Body of pancreas (tissue), 4 donors: ENCODE measurements at regions not wholly inside any gene's neighbourhood (a gene's known extent, or its start where the extent isn't known, plus 50 kb on each side); places are given as distances from the start of the nearest gene placed in this dataset.
A peak's percentile ranks its signal among the peaks of the same experiment; 100 is the strongest.
"Not testable (repeated sequence)": the region's sequence is repeated elsewhere in the genome, so short reads cannot be mapped to it uniquely, and the experiment has no call there.

Experiments used
- ATAC-seq: fragments of 150-250 bp; one replicate; pipeline ENCODE4 v1.9.1; 2016
- DNase-seq, 4 donors: peaks; one replicate each; pipeline ENCODE4 v3.0.0-alpha.2; 2019
- H3K27ac ChIP-seq, 4 donors: fragments of 200-600 bp; sonication (generic); 1 replicate in 3 of 4; 2 replicates in 1 of 4; pipeline versions ENCODE4 v1.5.1 to v1.6.1; 2016 to 2019; ENCODE audit warnings: mild to moderate bottlenecking in 1 of 4, mixed read lengths in 1 of 4, moderate library complexity in 1 of 4
- H3K27me3 ChIP-seq, 2 donors: fragments of 200-600 bp; sonication (generic); one replicate each; pipeline ENCODE4 v1.6.0; 2016; ENCODE audit warnings: mild to moderate bottlenecking in 1 of 2
- H3K36me3 ChIP-seq, 2 donors: fragments of 200-600 bp; sonication (generic); replicated peaks in 1 of 2; 2 replicates each; pipeline ENCODE4 v1.5.1; 2016; ENCODE audit warnings: low read depth in 2 of 2; ENCODE audit not compliant: insufficient read depth in 1 of 2
- H3K4me1 ChIP-seq: fragments of 200-600 bp; sonication (generic); one replicate; pipeline ENCODE4 v1.6.0; 2016
- H3K4me3 ChIP-seq, 2 donors: fragments of 200-600 bp; sonication (generic); 1 replicate in 1 of 2; 2 replicates in 1 of 2; pipeline ENCODE4 v1.5.1; 2016 to 2019
- H3K9me3 ChIP-seq, 3 donors: fragments of 200-600 bp; sonication (generic); 1 replicate in 2 of 3; 2 replicates in 1 of 3; pipeline ENCODE4 v1.5.1; 2016
- CTCF ChIP-seq, 7 experiments: fragments of 450-650 bp in 4 of 7; fragments of 200-600 bp in 3 of 7; sonication (generic) in 3 of 7; IDR thresholded peaks; one replicate each; pipeline ENCODE4 v1.5.1; 2016 to 2019; ENCODE audit warnings: antibody characterized with exemption in 7 of 7
- POLR2A ChIP-seq, 3 donors: fragments of 450-650 bp; IDR thresholded peaks; one replicate each; pipeline ENCODE4 v1.6.1; 2016; ENCODE audit warnings: antibody characterized with exemption in 3 of 3, mild to moderate bottlenecking in 2 of 3
- WGBS, 2 donors: methylation state at CpG; one replicate each; pipeline ENCODE4 v1.1.5; 2017; 5-methylcytosine and 5-hydroxymethylcytosine counted together
- intact Hi-C: fragments of 100-400 bp; cut with DNase I; formaldehyde crosslinking; loops from one replicate; pipeline ENCODE4 v1.15.1; 2023

GRCh38 chr17:62231293-62231692 is 149.1 kb upstream of the EFCAB3 start:
- H3K36me3 ChIP-seq, H3K4me1 ChIP-seq, H3K9me3 ChIP-seq, H3K27me3 ChIP-seq, ATAC-seq, intact Hi-C loops, H3K27ac ChIP-seq, DNase-seq, H3K4me3 ChIP-seq: not testable (repeated sequence)
- 37 to 58% methylated on average over 4 of the region's 5 CpGs for WGBS, 2 donors

- ATAC-seq, H3K9me3 ChIP-seq, intact Hi-C loops, H3K4me3 ChIP-seq, H3K27ac ChIP-seq, H3K36me3 ChIP-seq, H3K4me1 ChIP-seq, H3K27me3 ChIP-seq: not testable (repeated sequence)
- DNase-seq, result peak in 1 of 4 donors; percentile 3
- WGBS, 2 donors, result 7 to 8% methylated on average over 3 of the region's 3 CpGs
- TF ChIP-seq CTCF (IDR thresholded peaks at IDR 0.05), result peak in 2 of 7 experiments; percentile 5 to 13
These were observed 153.6 kb upstream of the EFCAB3 start for GRCh38 chr17:62226610-62227240.

- H3K27me3 ChIP-seq, intact Hi-C loops, H3K9me3 ChIP-seq, ATAC-seq, H3K36me3 ChIP-seq, H3K27ac ChIP-seq, H3K4me1 ChIP-seq, H3K4me3 ChIP-seq, DNase-seq: not testable (repeated sequence)
- WGBS, 2 donors, result 88 to 95% methylated on average over 1 of the region's 1 CpG
These were observed 156.8 kb upstream of the EFCAB3 start for GRCh38 chr17:62223585-62223984.

GRCh38 chr17:62219221-62219899 is 154.3 kb upstream of the MED13 start:
- H3K9me3 ChIP-seq, result peaks cover 0 to 4% (median 0%) of the 10 kb centered on the region in 3 donors
- 69 to 72% methylated on average over 7 of the region's 7 CpGs for WGBS, 2 donors
- no peak overlapping the region for H3K27ac ChIP-seq
- intact Hi-C loops, result no loop called here
- no peak for ATAC-seq
- no peaks in the 10 kb centered on the region for H3K36me3 ChIP-seq
- no peaks in the 10 kb centered on the region for H3K27me3 ChIP-seq
- no peak for DNase-seq
- no peak overlapping the region for H3K4me3 ChIP-seq
- TF ChIP-seq CTCF (IDR thresholded peaks at IDR 0.05) (no peak), POLR2A (IDR thresholded peaks at IDR 0.05) (no peak)
- no peaks in the 10 kb centered on the region for H3K4me1 ChIP-seq

- intact Hi-C loops, result no loop called here
- no peak for DNase-seq
- no peak for ATAC-seq
- no peaks in the 10 kb centered on the region for H3K36me3 ChIP-seq
- H3K4me3 ChIP-seq, result no peak overlapping the region
- no peak overlapping the region for H3K27ac ChIP-seq
- TF ChIP-seq POLR2A (IDR thresholded peaks at IDR 0.05), result no peak
- TF ChIP-seq CTCF (IDR thresholded peaks at IDR 0.05), result no peak
- no peaks in the 10 kb centered on the region for H3K27me3 ChIP-seq
- WGBS, 2 donors, result 89 to 91% methylated on average over 3 to 8 of the region's 8 CpGs
- H3K9me3 ChIP-seq, result peaks cover 0 to 4% (median 0%) of the 10 kb centered on the region in 3 donors
- H3K4me1 ChIP-seq, result no peaks in the 10 kb centered on the region
These were observed 151.8 kb upstream of the MED13 start for GRCh38 chr17:62216847-62217246.

GRCh38 chr17:62215891-62216290 is 150.8 kb upstream of the MED13 start:
- not testable (repeated sequence) for H3K27me3 ChIP-seq
- 77 to 81% methylated on average over 6 of the region's 6 CpGs for WGBS, 2 donors

More at GRCh38 chr17:62215891-62216290, 150.8 kb upstream of the MED13 start:
- intact Hi-C loops, H3K27ac ChIP-seq, H3K4me1 ChIP-seq, H3K9me3 ChIP-seq, H3K4me3 ChIP-seq, H3K36me3 ChIP-seq, ATAC-seq, DNase-seq: not testable (repeated sequence)
